Right lobe of liver (tissue), 6 donors: ENCODE measurements at regions not wholly inside any gene's neighbourhood (a gene's known extent, or its start where the extent isn't known, plus 50 kb on each side); places are given as distances from the start of the nearest gene placed in this dataset.

Source experiments
- ATAC-seq, 4 donors: fragments of 200-7000 bp; cut with Tn5 transposase; one replicate each; pipeline ENCODE4 v1.9.1; 2020; ENCODE audit warnings: mild to moderate bottlenecking in 4 of 4, moderate library complexity in 4 of 4
- DNase-seq, 3 donors: peaks; one replicate each; pipeline ENCODE4 v3.0.0-alpha.2; 2020
- H3K27ac ChIP-seq, 3 donors: fragments of 200-600 bp; one replicate each; pipeline ENCODE4 v1.8.0; 2022
- H3K27me3 ChIP-seq, 2 donors: fragments of 200-600 bp; one replicate each; pipeline ENCODE4 v1.8.0; 2022
- H3K36me3 ChIP-seq, 4 donors: fragments of 200-600 bp; sonication (generic) in 1 of 4; one replicate each; pipeline versions ENCODE4 v1.5.1 to v1.8.0; 2017 to 2022; ENCODE audit warnings: control low read depth in 1 of 4
- H3K4me1 ChIP-seq, 4 donors: fragments of 200-600 bp; sonication (generic) in 1 of 4; one replicate each; pipeline versions ENCODE4 v1.5.1 to v1.8.0; 2017 to 2022; ENCODE audit warnings: control low read depth in 1 of 4
- H3K4me3 ChIP-seq, 3 donors: fragments of 200-600 bp; one replicate each; pipeline ENCODE4 v1.8.0; 2022
- H3K9me3 ChIP-seq, 4 donors: fragments of 200-600 bp; sonication (generic) in 1 of 4; one replicate each; pipeline versions ENCODE4 v1.5.1 to v1.8.0; 2017 to 2022; ENCODE audit warnings: control low read depth in 1 of 4
- CTCF ChIP-seq, 4 donors: fragments of 200-600 bp in 3 of 4; fragments of 450-650 bp in 1 of 4; IDR thresholded peaks; one replicate each; pipeline versions ENCODE4 v1.5.1 to v1.8.0; 2016 to 2022; ENCODE audit warnings: antibody characterized with exemption in 4 of 4, mild to moderate bottlenecking in 2 of 4
- POLR2A ChIP-seq: fragments of 450-650 bp; IDR thresholded peaks from one replicate; pipeline ENCODE4 v1.6.1; 2017; ENCODE audit warnings: antibody characterized with exemption, mild to moderate bottlenecking
- WGBS: methylation state at CpG from one replicate; pipeline ENCODE4 v1.1.6; 2018; ENCODE audit warnings: low coverage, low lambda C conversion rate; ENCODE audit not compliant: insufficient coverage; ENCODE audit errors: missing lambda C conversion rate; 5-methylcytosine and 5-hydroxymethylcytosine counted together
- intact Hi-C, 2 donors: fragments of 100-400 bp; cut with DNase I; formaldehyde crosslinking; loops; one replicate each; pipeline versions ENCODE4 v1.11.2 to v1.14.1; 2022
- donor health status: DM: no; HTN: yes; CAD: no.
- donor health status: DM: no; HTN: no; CAD: no.
- donor health status: DM: no; HTN: no; CAD: no.
- donor health status: DM: no; HTN: yes; CAD: no.
- donor health status: DM: no; HTN: yes; CAD: no.

GRCh38 chr6:21898107-21898796, 304.7 kb downstream of the SOX4 start:
- no peaks in the 10 kb centered on the region for H3K27me3 ChIP-seq
- 73% methylated on average over 5 of the region's 5 CpGs for WGBS
- no peak overlapping the region for H3K4me3 ChIP-seq
- ATAC-seq, result no peak
- TF ChIP-seq CTCF (IDR thresholded peaks at IDR 0.05), result no peak
- no peak for TF ChIP-seq POLR2A
- H3K9me3 ChIP-seq, result no peaks in the 10 kb centered on the region
- intact Hi-C loops, result no loop called here
- DNase-seq, result no peak
- H3K36me3 ChIP-seq, result no peaks in the 10 kb centered on the region
- H3K4me1 ChIP-seq, result no peaks in the 10 kb centered on the region
- no peak overlapping the region for H3K27ac ChIP-seq

- Histone ChIP-seq H3K27me3 (no peaks in the 10 kb centered on the region), H3K4me1 (no peaks in the 10 kb centered on the region), H3K4me3 (no peak overlapping the region), H3K9me3 (no peaks in the 10 kb centered on the region), H3K27ac (no peak overlapping the region), H3K36me3 (no peaks in the 10 kb centered on the region)
- WGBS, result 46% methylated on average over 5 of the region's 6 CpGs
- intact Hi-C loops, result no loop called here
- DNase-seq, result no peak
- ATAC-seq, result no peak
- TF ChIP-seq CTCF (IDR thresholded peaks at IDR 0.05), result no peak
- no peak for TF ChIP-seq POLR2A
Measured at GRCh38 chr6:21899708-21900107, 306.2 kb downstream of the SOX4 start.

DNA sequence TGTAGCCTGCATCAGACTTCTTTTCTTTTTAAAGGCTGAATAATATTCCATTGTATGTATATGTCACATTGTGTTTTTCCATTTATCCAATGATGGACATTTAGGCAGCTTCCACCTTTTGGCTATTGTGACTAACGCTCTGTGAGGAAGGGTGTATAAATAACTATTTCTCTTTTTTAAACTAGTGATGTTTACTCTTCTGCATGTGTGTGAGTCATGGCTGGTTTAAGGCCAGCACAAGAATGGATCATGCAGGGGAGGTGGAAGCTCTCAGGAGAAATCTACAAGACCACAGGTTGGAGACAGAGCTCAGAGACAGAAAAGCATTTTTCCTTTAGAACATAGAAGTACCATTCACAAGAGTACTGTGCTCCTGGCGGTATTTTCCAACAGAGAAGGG, 307.2 kb downstream of the SOX4 start:
- Histone ChIP-seq H3K36me3 (no peaks in the 10 kb centered on the region), H3K9me3 (no peaks in the 10 kb centered on the region), H3K4me1 (no peaks in the 10 kb centered on the region), H3K27me3 (no peaks in the 10 kb centered on the region), H3K4me3 (no peak overlapping the region), H3K27ac (no peak overlapping the region)
- DNase-seq, result no peak
- ATAC-seq, result peak in 1 of 4 donors; percentile 52
- 86% methylated on average over 2 of the region's 2 CpGs for WGBS
- intact Hi-C loops, result no loop called here
- TF ChIP-seq POLR2A (no peak), CTCF (IDR thresholded peaks at IDR 0.05) (no peak)

GRCh38 chr6:21902628-21903169, 309.1 kb downstream of the SOX4 start:
- H3K4me3 ChIP-seq, result no peak overlapping the region
- no peak for ATAC-seq
- H3K36me3 ChIP-seq, result no peaks in the 10 kb centered on the region
- intact Hi-C loops, result no loop called here
- 79% methylated on average over 7 of the region's 7 CpGs for WGBS
- H3K27me3 ChIP-seq, result no peaks in the 10 kb centered on the region
- no peaks in the 10 kb centered on the region for H3K4me1 ChIP-seq
- H3K9me3 ChIP-seq, result no peaks in the 10 kb centered on the region
- H3K27ac ChIP-seq, result no peak overlapping the region
- DNase-seq, result no peak
- TF ChIP-seq CTCF (IDR thresholded peaks at IDR 0.05) (no peak), POLR2A (no peak)
